Keratinocyte (primary cell): ENCODE measurements at regions not wholly inside any gene's neighbourhood (a gene's known extent, or its start where the extent isn't known, plus 50 kb on each side); places are given as distances from the start of the nearest gene placed in this dataset.

ENCODE experiments used
- EZH2 ChIP-seq: IDR thresholded peaks from one replicate; pipeline ENCODE4 v1.6.1; 2012; ENCODE audit warnings: inconsistent platforms, mild to moderate bottlenecking, low read length, moderate library complexity
- TF ChIP-seq, protein P1 (sequence below), 3 experiments: IDR thresholded peaks in 1 of 3; conservative IDR thresholded peaks in 1 of 3; optimal IDR thresholded peaks in 1 of 3; 2 replicates in 2 of 3; 3 replicates in 1 of 3; pipeline versions ENCODE3 to v1.5.1; 2011; ENCODE audit warnings: low read length in 3 of 3, mild to moderate bottlenecking in 3 of 3, moderate library complexity in 2 of 3, control low read depth in 1 of 3, inconsistent platforms in 1 of 3; ENCODE audit not compliant: insufficient read depth in 2 of 3; ENCODE audit errors: extremely low read depth in 1 of 3

DNA sequence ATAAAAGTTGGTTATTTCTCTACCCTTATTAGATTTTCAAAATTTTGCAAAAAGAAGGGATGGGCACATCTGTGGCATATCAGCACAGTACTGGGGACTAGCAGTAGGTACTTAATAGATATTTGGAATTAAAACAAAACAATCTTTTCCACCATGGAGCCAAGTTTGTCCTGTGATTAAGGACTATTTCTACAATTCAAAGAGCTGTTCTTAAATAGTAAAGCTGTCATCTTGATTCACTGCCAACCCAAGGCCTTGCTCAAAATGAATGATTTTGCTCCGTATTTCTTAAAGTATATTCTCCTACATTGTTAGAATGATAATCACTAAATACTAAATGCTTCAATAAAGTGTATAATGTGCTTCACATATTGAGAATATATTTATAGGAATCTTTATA lies 169.9 kb downstream of the S1PR1 start:
- TF ChIP-seq, protein P1, sequence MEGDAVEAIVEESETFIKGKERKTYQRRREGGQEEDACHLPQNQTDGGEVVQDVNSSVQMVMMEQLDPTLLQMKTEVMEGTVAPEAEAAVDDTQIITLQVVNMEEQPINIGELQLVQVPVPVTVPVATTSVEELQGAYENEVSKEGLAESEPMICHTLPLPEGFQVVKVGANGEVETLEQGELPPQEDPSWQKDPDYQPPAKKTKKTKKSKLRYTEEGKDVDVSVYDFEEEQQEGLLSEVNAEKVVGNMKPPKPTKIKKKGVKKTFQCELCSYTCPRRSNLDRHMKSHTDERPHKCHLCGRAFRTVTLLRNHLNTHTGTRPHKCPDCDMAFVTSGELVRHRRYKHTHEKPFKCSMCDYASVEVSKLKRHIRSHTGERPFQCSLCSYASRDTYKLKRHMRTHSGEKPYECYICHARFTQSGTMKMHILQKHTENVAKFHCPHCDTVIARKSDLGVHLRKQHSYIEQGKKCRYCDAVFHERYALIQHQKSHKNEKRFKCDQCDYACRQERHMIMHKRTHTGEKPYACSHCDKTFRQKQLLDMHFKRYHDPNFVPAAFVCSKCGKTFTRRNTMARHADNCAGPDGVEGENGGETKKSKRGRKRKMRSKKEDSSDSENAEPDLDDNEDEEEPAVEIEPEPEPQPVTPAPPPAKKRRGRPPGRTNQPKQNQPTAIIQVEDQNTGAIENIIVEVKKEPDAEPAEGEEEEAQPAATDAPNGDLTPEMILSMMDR (optimal IDR thresholded peaks at IDR 0.05 in 1 of 3, IDR thresholded peaks at IDR 0.05 in 1 of 3, conservative IDR thresholded peaks at IDR 0.05 in 1 of 3; ENCODE audit: extremely low read depth in 1 of 3, insufficient read depth in 2 of 3, low read length in 3 of 3) = no peak
- TF ChIP-seq EZH2 = no peak
